Tibial artery (tissue), 4 donors: ENCODE measurements at regions not wholly inside any gene's neighbourhood (a gene's known extent, or its start where the extent isn't known, plus 50 kb on each side); places are given as distances from the start of the nearest gene placed in this dataset.

ENCODE experiments used
- DNase-seq, 2 donors: peaks; one replicate each; pipeline ENCODE4 v3.0.0-alpha.2; 2019
- H3K27ac ChIP-seq, 2 donors: fragments of 200-600 bp; sonication (generic) in 1 of 2; 1 replicate in 1 of 2; 2 replicates in 1 of 2; pipeline ENCODE4 v1.5.1; 2018 to 2019; ENCODE audit warnings: mild to moderate bottlenecking in 1 of 2
- H3K27me3 ChIP-seq, 2 donors: fragments of 200-600 bp; sonication (generic) in 1 of 2; one replicate each; pipeline versions ENCODE4 v1.5.1 to v1.6.0; 2016 to 2019
- H3K36me3 ChIP-seq, 3 donors: fragments of 200-600 bp; sonication (generic) in 2 of 3; one replicate each; pipeline ENCODE4 v1.5.1; 2016 to 2019; ENCODE audit warnings: mild to moderate bottlenecking in 2 of 3
- H3K4me1 ChIP-seq, 4 donors: fragments of 200-600 bp; sonication (generic) in 2 of 4; 1 replicate in 3 of 4; 2 replicates in 1 of 4; pipeline ENCODE4 v1.5.1; 2016 to 2019
- H3K4me3 ChIP-seq, 2 donors: fragments of 200-600 bp; sonication (generic) in 1 of 2; 1 replicate in 1 of 2; 2 replicates in 1 of 2; pipeline ENCODE4 v1.5.1; 2018 to 2019; ENCODE audit warnings: mild to moderate bottlenecking in 2 of 2
- H3K9me3 ChIP-seq, 3 donors: fragments of 200-600 bp; sonication (generic) in 1 of 3; one replicate each; pipeline ENCODE4 v1.5.1; 2016 to 2019
- CTCF ChIP-seq, 2 experiments: fragments of 200-600 bp in 1 of 2; fragments of 450-650 bp in 1 of 2; IDR thresholded peaks; one replicate each; pipeline ENCODE4 v1.5.1; 2017 to 2019; ENCODE audit warnings: antibody characterized with exemption in 2 of 2, mild to moderate bottlenecking in 1 of 2, moderate library complexity in 1 of 2
- intact Hi-C: fragments of 100-400 bp; cut with DNase I; formaldehyde crosslinking; loops from one replicate; pipeline ENCODE4 v1.15.0; 2023; ENCODE audit warnings: low total_unique reads

DNA sequence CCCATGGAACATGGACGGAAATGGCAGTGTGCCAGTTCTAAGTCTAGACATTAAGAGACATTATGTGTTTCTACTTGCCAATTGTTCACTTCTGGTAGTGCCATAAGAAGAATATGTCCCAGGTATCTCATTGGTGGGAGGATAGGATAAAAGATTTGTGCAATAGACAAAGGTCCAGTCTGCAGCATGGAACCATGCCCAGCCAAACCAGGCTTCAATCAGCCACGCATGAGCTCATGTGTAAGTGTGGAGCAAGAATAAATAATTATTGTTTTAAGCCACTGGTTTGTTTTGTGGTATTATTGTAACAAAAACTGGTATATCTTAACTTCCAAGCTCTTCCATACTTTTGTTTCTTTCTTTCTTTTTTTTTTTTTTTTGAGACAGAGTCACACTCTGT, 153.6 kb upstream of the CTTNBP2 start:
- H3K27ac ChIP-seq = no peak overlapping the region
- H3K36me3 ChIP-seq = no peaks in the 10 kb centered on the region
- no peak for DNase-seq
- intact Hi-C loops = no loop called here
- H3K4me1 ChIP-seq = peaks cover 0 to 8% (median 0%) of the 10 kb centered on the region in 4 donors
- no peak overlapping the region for H3K4me3 ChIP-seq
- H3K27me3 ChIP-seq = no peaks in the 10 kb centered on the region
- no peak for TF ChIP-seq CTCF (IDR thresholded peaks at IDR 0.05)
- no peaks in the 10 kb centered on the region for H3K9me3 ChIP-seq

DNA sequence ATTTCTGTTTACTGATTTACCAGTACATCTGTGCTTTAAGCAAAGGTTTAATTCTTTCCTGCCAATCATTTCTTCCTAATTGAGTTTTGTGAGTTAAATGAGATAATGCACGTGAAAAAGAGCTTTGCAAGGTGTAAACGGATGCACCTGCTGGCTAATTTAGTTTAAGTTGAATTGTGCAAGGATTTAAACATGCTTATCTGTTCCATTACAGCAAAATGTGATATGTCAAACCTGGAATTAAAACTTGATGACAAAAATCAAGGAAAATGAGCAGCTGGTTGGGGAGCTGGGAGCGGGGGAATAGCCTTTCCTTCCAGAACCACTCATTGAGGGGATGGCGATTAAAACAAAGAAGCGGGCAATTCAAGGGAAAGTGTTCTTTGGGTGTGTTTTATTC, 155.0 kb upstream of the CTTNBP2 start:
- H3K9me3 ChIP-seq = no peaks in the 10 kb centered on the region
- H3K4me3 ChIP-seq = no peak overlapping the region
- TF ChIP-seq CTCF (IDR thresholded peaks at IDR 0.05) = no peak
- H3K4me1 ChIP-seq = peaks cover 0 to 8% (median 0%) of the 10 kb centered on the region in 4 donors
- no peak overlapping the region for H3K27ac ChIP-seq
- H3K27me3 ChIP-seq = no peaks in the 10 kb centered on the region
- DNase-seq = no peak
- H3K36me3 ChIP-seq = no peaks in the 10 kb centered on the region
- intact Hi-C loops = no loop called here

DNA sequence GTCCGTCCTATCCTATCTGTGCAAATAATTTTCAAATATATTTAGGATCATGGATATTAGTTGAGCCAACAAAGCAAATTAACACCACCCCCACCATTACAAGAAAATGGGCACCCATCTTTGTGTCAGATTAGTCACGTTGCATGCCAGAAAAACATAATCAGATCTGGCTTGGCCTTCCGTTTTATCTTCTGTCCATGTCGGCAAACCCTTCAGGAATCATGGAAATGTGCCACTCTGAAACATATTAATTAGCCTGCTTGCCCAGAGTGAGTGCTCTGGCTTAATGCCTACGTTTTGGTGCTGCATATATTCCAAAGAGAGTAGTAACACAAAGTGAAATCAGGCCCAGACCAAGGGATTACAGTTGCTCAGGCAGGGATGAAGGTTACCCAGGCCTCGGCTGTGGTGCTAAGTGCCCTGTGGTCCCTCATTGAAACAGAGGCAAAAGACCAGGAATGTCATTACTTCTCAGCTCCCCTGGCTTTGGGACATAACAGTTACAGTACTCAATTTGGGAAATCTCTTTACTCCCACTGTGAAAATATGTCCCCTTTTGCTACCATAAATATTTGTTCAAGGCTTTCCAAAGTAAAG, 154.0 kb upstream of the LSM8 start:
- Histone ChIP-seq H3K27me3 (no peaks in the 10 kb centered on the region), H3K9me3 (no peaks in the 10 kb centered on the region), H3K4me3 (no peak overlapping the region), H3K36me3 (no peaks in the 10 kb centered on the region), H3K4me1 (peaks cover 0 to 8% (median 0%) of the 10 kb centered on the region in 4 donors), H3K27ac (no peak overlapping the region)
- intact Hi-C loops = no loop called here
- no peak for DNase-seq
- TF ChIP-seq CTCF (IDR thresholded peaks at IDR 0.05) = no peak

DNA sequence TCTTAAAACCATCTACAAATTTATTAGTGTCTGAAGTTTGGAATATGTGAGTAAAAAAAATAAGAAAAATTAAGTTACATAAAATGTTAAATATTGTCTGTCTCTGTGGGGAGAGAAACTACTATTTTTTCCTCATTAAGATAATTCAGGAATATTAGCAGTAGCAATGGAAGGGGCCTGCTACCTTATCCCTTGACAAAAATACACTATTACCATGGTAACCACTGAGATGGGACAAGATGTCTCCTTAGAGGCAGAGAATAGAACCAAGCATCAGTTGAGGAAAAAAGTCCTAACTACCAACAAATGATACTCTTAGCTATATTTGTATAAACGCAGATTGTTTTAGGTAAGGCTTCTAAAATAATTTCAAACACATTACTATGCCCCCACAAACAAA, 150.7 kb upstream of the LSM8 start:
- no peak for DNase-seq
- no peak overlapping the region for H3K4me3 ChIP-seq
- intact Hi-C loops = no loop called here
- H3K27ac ChIP-seq = no peak overlapping the region
- H3K9me3 ChIP-seq = no peaks in the 10 kb centered on the region
- TF ChIP-seq CTCF (IDR thresholded peaks at IDR 0.05) = no peak
- H3K4me1 ChIP-seq = peaks cover 0 to 8% (median 0%) of the 10 kb centered on the region in 4 donors
- no peaks in the 10 kb centered on the region for H3K27me3 ChIP-seq
- H3K36me3 ChIP-seq = no peaks in the 10 kb centered on the region

- no peaks in the 10 kb centered on the region for H3K4me1 ChIP-seq
- intact Hi-C loops = no loop called here
- no peak for DNase-seq
- no peaks in the 10 kb centered on the region for H3K36me3 ChIP-seq
- H3K4me3 ChIP-seq = no peak overlapping the region
- no peaks in the 10 kb centered on the region for H3K9me3 ChIP-seq
- TF ChIP-seq CTCF (IDR thresholded peaks at IDR 0.05) = no peak
- no peak overlapping the region for H3K27ac ChIP-seq
- H3K27me3 ChIP-seq = no peaks in the 10 kb centered on the region
Observed at GRCh38 chr7:118039963-118040489, 143.9 kb upstream of the LSM8 start.

DNA sequence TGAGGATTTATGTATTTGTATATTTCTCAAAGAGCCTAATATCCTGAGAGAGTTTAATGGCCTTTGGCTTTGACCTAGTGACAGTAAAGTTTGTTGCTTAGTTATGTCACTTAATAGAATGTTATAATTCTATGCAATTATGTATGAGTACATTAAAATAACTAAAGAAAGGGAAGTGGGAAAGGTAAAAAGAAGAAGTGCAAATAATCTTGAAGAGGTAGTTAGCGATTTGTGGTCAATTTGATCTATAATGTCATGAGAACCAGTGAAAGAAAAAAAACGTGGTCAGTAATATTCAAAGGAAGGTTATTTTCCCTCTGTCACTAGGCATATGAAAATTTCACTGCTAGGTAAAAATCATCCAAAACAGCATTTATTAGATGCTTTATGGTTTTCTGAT, 143.4 kb upstream of the LSM8 start:
- intact Hi-C loops = no loop called here
- Histone ChIP-seq H3K4me3 (no peak overlapping the region), H3K4me1 (no peaks in the 10 kb centered on the region)

More for the DNA sequence above, 143.4 kb upstream of the LSM8 start:
- Histone ChIP-seq H3K9me3 (no peaks in the 10 kb centered on the region), H3K27ac (no peak overlapping the region), H3K36me3 (no peaks in the 10 kb centered on the region), H3K27me3 (no peaks in the 10 kb centered on the region)
- no peak for DNase-seq
- no peak for TF ChIP-seq CTCF (IDR thresholded peaks at IDR 0.05)
